IPS-NIHi7 (cell line): ENCODE measurements at regions not wholly inside any gene's neighbourhood (a gene's known extent, or its start where the extent isn't known, plus 50 kb on each side); places are given as distances from the start of the nearest gene placed in this dataset.
"Not testable (repeated sequence)": the region's sequence is repeated elsewhere in the genome, so short reads cannot be mapped to it uniquely, and the experiment has no call there.

Experiments
- DNase-seq: peaks from one replicate; pipeline ENCODE4 v3.0.0; 2012; ENCODE audit warnings: mixed read lengths; ENCODE audit errors: extremely low spot score

- DNase-seq: no peak
Observed at GRCh38 chr5:96133341-96134079, 171.9 kb upstream of the ELL2 start.

- no peak for DNase-seq
Observed at GRCh38 chr5:96129276-96129675, 167.6 kb upstream of the ELL2 start.

DNA sequence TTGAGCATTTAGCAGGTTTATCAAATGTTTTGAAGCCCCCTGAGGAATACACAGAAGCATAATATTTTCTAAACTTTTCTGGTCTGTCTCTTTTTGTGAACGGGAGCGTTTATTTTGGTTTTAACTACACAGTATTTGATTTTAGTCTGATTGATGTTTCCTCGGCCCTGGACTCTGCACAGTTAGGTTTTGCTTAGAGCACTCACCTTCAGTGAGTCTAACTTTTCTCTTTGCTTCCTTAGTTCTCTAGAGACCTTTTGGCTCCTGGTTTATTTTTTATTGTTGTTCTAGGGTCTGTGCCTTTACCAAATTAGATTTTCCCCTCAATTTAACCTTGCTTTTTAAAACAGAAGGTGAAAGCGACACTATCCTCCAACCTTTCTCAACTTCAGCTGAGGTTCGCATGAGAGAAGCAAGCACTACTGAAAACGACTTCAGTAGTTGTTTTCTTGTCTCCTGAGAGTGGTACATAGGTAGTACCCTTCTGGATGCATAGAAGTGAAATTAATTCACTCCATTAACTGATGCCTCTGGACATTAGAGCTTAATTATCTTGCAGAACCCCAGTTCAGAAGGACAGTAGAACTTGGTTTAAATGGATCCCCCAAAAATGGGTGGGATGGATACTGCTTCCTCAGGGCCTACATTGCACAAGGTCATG, 166.7 kb upstream of the ELL2 start:
- DNase-seq: no peak

DNA sequence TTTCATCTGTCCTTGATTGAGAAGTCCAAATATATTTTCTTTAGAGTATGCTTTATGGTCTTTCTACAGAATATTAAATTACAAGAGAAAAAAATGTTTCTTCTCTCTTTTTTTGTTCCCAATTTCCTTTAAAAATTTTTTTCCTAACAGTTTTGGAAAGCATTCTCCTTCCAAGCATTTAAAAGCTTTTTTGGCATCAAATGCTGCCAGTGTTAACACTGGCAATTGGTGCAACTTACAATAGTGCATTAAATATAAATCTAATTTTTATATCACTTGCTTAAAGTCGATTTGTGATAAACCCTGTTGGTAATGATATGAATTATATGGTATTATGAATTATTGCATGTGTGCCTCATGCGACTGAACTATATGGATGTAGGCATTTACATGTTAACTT, 165.9 kb upstream of the ELL2 start:
- DNase-seq: no peak

DNA sequence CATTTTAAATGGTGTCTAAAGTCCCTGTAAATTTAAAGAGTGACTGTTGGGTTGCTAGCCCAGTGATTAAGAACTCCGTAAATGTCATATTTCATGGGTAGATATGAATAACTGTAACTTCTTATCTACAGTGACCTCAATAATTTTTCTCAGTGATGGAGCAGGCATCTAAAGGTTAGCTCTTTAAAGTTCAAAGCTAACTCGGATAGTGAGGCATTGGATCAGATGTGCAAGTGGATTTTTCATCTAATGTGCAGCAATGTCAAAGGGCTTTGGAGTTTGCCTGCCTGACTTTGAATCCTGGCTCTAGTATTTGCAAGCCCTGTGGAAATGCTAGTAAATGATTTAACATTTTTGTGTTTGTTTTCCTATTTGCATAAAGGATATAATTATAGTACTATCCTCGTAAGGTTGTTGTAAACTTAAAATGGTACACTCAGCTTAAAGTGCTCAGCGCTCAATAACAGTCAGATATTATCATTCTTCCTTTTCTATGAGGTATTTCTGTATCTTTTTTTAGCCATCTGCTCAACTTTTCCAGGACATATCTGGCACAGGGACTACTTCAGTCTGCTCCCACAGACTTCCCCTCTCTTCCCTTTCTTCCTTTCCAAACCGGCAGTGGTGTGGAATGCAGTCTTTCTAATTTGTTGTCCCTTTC, 163.7 kb upstream of the ELL2 start:
- DNase-seq: no peak

- no peak for DNase-seq
Observed at GRCh38 chr5:96124589-96124988, 162.9 kb upstream of the ELL2 start.

DNA sequence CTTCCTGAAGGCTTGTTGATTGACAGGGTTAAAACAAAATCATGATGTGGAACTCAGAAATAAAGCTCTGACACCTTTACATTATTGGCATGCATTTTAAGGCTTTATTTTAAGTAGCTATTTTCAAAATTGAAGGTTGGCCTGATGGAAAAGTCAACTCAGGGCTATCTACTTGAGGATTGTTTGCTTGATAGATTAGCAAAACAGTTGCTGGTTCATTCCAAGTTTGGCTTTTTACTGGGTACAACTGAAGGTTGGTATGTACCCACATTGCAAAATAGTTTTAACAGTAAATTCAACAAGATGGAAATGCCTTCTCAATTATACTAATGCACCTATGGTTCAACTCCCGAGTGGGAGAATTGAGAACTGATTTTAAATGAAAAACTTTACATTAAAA, 161.8 kb upstream of the ELL2 start:
- DNase-seq: no peak

DNA sequence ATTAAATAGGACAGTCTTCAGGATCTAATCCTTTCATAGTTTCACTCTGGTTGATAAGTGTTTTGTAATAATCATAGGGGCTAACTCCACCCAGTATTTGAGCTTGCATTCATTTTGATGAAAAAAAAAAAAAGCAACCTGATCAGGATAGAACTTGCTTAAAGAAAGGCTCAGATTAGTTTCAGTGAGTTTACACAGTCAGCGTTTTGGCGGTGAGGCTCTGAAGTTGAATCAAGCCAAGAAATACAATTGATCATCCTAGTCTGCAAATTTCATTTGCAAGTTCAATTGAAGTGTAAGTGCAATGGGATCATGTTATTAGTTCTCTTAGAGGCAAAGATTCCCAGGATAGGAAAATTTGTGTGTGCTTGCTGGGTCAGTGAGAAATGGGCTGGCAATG, 159.7 kb upstream of the ELL2 start:
- no peak for DNase-seq

- DNase-seq: no peak
Observed at GRCh38 chr5:96120120-96120519, 158.5 kb upstream of the ELL2 start.

DNA sequence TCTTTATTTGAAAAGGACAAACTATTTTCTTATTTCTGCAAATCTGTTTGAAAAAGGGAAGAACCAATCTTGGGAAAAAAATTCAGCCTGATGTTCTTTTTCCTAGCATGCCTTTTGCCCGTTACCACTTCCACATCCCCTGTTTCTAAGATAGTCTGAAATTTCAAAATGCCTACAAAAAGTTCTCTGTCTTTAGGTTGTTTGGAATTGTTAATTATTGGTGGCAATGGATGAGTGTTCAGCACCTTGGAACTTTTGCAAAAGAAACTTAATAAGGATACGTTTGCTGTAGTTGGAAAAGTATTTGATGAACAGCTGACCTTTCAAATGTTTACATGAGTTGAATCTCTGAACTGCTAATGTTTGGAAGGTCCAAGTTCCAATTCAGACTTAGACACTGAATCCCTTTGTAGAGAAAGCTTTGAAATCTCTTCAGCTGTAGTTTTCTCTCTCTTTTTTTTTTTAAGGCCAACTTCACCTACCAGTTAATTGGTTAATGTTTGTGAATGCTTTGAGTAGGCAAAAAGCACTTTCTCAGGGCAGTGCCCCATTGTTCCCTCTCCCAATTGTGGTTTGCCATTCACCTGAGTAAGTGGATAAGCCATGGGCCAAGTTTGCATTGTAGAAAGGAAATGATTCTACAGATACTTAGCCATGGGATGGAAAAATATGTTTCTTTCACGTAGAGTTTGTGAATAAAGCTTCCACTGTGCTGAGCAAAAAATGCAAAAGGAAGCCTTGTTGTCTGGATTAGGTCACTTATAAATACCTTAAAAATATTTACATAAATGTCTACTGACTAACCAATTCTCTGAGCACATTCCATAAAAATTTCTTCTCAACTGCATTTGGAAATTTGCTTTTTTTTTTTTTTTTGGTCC, 156.4 kb upstream of the ELL2 start:
- no peak for DNase-seq

DNA sequence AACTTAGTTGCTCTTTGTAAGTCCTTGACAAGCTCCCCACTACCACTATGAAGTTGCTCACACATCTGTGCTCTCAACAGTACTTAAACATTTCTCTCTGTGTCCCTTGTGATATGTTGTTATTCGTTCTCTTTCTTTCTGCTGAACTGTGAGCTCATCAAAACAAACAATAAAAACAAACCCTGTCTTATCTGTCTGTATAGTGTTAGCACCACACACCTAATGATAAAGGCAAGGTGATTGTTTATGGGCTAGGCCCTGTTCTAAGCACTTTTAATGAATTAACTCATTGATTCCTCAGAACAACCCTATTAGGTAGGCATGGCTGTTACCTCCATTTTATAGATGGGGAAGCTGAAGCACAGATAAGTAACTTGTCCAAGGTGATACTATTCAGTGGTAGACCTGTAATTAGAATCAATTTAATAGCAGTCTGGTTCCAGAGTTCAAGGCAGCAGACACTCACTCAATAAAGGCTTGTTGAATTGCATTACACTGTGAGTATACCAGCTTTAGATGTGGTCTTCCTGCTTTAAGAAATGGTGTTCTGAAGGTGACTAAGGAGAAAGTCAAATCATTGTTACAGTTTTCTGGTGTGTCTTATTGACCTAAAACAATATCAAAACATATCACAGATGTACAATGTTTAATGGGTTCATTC, 153.6 kb upstream of the ELL2 start:
- DNase-seq: no peak

GRCh38 chr5:96114736-96115135, 153.1 kb upstream of the ELL2 start:
- DNase-seq: no peak

GRCh38 chr5:96113170-96113939, 151.7 kb upstream of the ELL2 start:
- no peak for DNase-seq

GRCh38 chr5:96112703-96113102, 151.1 kb upstream of the ELL2 start:
- no peak for DNase-seq

GRCh38 chr5:96112123-96112670, 150.5 kb upstream of the ELL2 start:
- DNase-seq: no peak

- DNase-seq: no peak
Observed at GRCh38 chr5:96111080-96111756, 149.6 kb upstream of the ELL2 start.

DNA sequence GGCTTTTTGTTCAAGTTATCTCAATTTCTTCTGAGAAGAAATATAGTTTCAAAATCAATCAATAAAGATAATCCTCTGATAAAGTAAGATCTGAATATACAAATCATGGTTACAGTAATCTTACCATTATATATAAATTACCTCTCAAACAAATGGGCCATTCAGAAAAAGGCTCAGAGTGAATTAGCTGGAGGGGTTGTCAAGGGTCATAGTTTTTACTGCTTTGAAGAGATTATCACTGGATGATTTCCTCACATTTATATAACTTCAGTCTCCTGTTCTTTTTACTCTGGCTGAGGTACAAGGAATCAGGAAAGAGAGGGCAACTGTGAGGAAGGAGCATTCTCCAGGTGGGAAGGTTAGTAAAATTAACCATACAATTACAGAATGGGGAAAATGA, 148.6 kb upstream of the ELL2 start:
- DNase-seq: no peak

- DNase-seq: not testable (repeated sequence)
Observed at GRCh38 chr5:96108629-96109028, 147.0 kb upstream of the ELL2 start.

GRCh38 chr5:96103829-96104228, 142.2 kb upstream of the ELL2 start:
- DNase-seq: not testable (repeated sequence)
